Activated T-helper 2 cell treated with anti-CD3 and anti-CD28 coated beads, Interferon-gamma antibody, Interleukin-2, Interleukin-4, amounts not matched to agents 10 μg/mL and 5 μg/mL and 100 μg/mL, durations not matched to agents 14 hours and 24 hours and 36 hours (primary cell): ENCODE measurements at regions not wholly inside any gene's neighbourhood (a gene's known extent, or its start where the extent isn't known, plus 50 kb on each side); places are given as distances from the start of the nearest gene placed in this dataset.

Source experiments
- DNase-seq: peaks from one replicate; pipeline ENCODE4 v3.0.0; 2021; ENCODE audit warnings: low spot score
- H3K27ac Mint-ChIP-seq: one replicate; pipeline ENCODE4 v1.8.0; 2021; ENCODE audit warnings: mixed read lengths
- H3K27me3 Mint-ChIP-seq: one replicate; pipeline ENCODE4 v1.8.0; 2021; ENCODE audit warnings: low read depth, mixed read lengths
- H3K36me3 Mint-ChIP-seq: one replicate; pipeline ENCODE4 v1.8.0; 2021; ENCODE audit warnings: low read depth, mixed read lengths
- H3K4me1 Mint-ChIP-seq: one replicate; pipeline ENCODE4 v1.8.0; 2021; ENCODE audit warnings: low read depth, mixed read lengths
- H3K4me3 Mint-ChIP-seq: one replicate; pipeline ENCODE4 v1.8.0; 2021; ENCODE audit warnings: low read depth, mild to moderate bottlenecking, moderate library complexity, mixed read lengths
- H3K9me3 Mint-ChIP-seq: one replicate; pipeline ENCODE4 v1.8.0; 2021; ENCODE audit warnings: mixed read lengths
- intact Hi-C: fragments of 100-400 bp; cut with micrococcal nuclease; formaldehyde crosslinking; loops from one replicate; pipeline ENCODE4 v1.15.1; 2023

GRCh38 chr6:113598786-113599185 lies 258.4 kb upstream of the MARCKS start:
- no peak for DNase-seq
- intact Hi-C loops: no loop called here
- Mint-ChIP-seq H3K27me3 (no peaks in the 10 kb centered on the region), H3K36me3 (no peaks in the 10 kb centered on the region), H3K27ac (no peak overlapping the region), H3K9me3 (no peaks in the 10 kb centered on the region), H3K4me3 (no peak overlapping the region), H3K4me1 (no peaks in the 10 kb centered on the region)

- Mint-ChIP-seq H3K36me3 (no peaks in the 10 kb centered on the region), H3K4me3 (no peak overlapping the region), H3K27ac (no peak overlapping the region), H3K4me1 (no peaks in the 10 kb centered on the region), H3K27me3 (peaks cover 1% of the 10 kb centered on the region), H3K9me3 (no peaks in the 10 kb centered on the region)
- intact Hi-C loops: no loop called here
- DNase-seq: no peak
These were observed 257.7 kb upstream of the MARCKS start for GRCh38 chr6:113599444-113599843.

- Mint-ChIP-seq H3K36me3 (no peaks in the 10 kb centered on the region), H3K27ac (no peak overlapping the region), H3K9me3 (no peaks in the 10 kb centered on the region), H3K4me1 (no peaks in the 10 kb centered on the region), H3K4me3 (no peak overlapping the region), H3K27me3 (peaks cover 1% of the 10 kb centered on the region)
- intact Hi-C loops: no loop called here
- DNase-seq: no peak
These were observed 256.4 kb upstream of the MARCKS start for GRCh38 chr6:113600551-113601339.

GRCh38 chr6:113607821-113608545 lies 249.2 kb upstream of the MARCKS start:
- Mint-ChIP-seq H3K4me3 (no peak overlapping the region), H3K9me3 (no peaks in the 10 kb centered on the region), H3K4me1 (no peaks in the 10 kb centered on the region), H3K27ac (no peak overlapping the region), H3K27me3 (peaks cover 1% of the 10 kb centered on the region), H3K36me3 (no peaks in the 10 kb centered on the region)
- DNase-seq: no peak
- intact Hi-C loops: no loop called here

GRCh38 chr6:113610377-113610988 lies 246.7 kb upstream of the MARCKS start:
- H3K4me3 Mint-ChIP-seq: no peak overlapping the region
- no peaks in the 10 kb centered on the region for H3K9me3 Mint-ChIP-seq
- no peak for DNase-seq
- H3K27me3 Mint-ChIP-seq: no peaks in the 10 kb centered on the region
- H3K4me1 Mint-ChIP-seq: no peaks in the 10 kb centered on the region
- no peaks in the 10 kb centered on the region for H3K36me3 Mint-ChIP-seq
- intact Hi-C loops: no loop called here
- no peak overlapping the region for H3K27ac Mint-ChIP-seq

- Mint-ChIP-seq H3K36me3 (no peaks in the 10 kb centered on the region), H3K27me3 (peaks cover 5% of the 10 kb centered on the region), H3K27ac (no peak overlapping the region), H3K9me3 (no peaks in the 10 kb centered on the region), H3K4me1 (no peaks in the 10 kb centered on the region), H3K4me3 (no peak overlapping the region)
- no peak for DNase-seq
- intact Hi-C loops: no loop called here
These were observed 240.4 kb upstream of the MARCKS start for GRCh38 chr6:113616701-113617274.

- H3K4me1 Mint-ChIP-seq: no peaks in the 10 kb centered on the region
- no peak for DNase-seq
- H3K4me3 Mint-ChIP-seq: no peak overlapping the region
- no peak overlapping the region for H3K27ac Mint-ChIP-seq
- no peaks in the 10 kb centered on the region for H3K36me3 Mint-ChIP-seq
- intact Hi-C loops: no loop called here
- no peaks in the 10 kb centered on the region for H3K9me3 Mint-ChIP-seq
- H3K27me3 Mint-ChIP-seq: peaks cover 9% of the 10 kb centered on the region
These were observed 238.1 kb upstream of the MARCKS start for GRCh38 chr6:113619077-113619476.

GRCh38 chr6:113620386-113620785 lies 236.8 kb upstream of the MARCKS start:
- no peak for DNase-seq
- intact Hi-C loops: no loop called here
- Mint-ChIP-seq H3K9me3 (no peaks in the 10 kb centered on the region), H3K27ac (no peak overlapping the region), H3K36me3 (no peaks in the 10 kb centered on the region), H3K27me3 (peaks cover 9% of the 10 kb centered on the region), H3K4me1 (no peaks in the 10 kb centered on the region), H3K4me3 (no peak overlapping the region)

GRCh38 chr6:113622254-113622653 lies 234.9 kb upstream of the MARCKS start:
- H3K36me3 Mint-ChIP-seq: no peaks in the 10 kb centered on the region
- intact Hi-C loops: no loop called here
- no peaks in the 10 kb centered on the region for H3K9me3 Mint-ChIP-seq
- H3K27me3 Mint-ChIP-seq: peaks cover 9% of the 10 kb centered on the region
- H3K4me1 Mint-ChIP-seq: no peaks in the 10 kb centered on the region
- no peak overlapping the region for H3K4me3 Mint-ChIP-seq
- no peak overlapping the region for H3K27ac Mint-ChIP-seq
- no peak for DNase-seq

- H3K36me3 Mint-ChIP-seq: no peaks in the 10 kb centered on the region
- no peak for DNase-seq
- H3K4me1 Mint-ChIP-seq: no peaks in the 10 kb centered on the region
- H3K4me3 Mint-ChIP-seq: no peak overlapping the region
- H3K27ac Mint-ChIP-seq: no peak overlapping the region
- intact Hi-C loops: no loop called here
- no peaks in the 10 kb centered on the region for H3K9me3 Mint-ChIP-seq
- H3K27me3 Mint-ChIP-seq: peaks cover 9% of the 10 kb centered on the region
These were observed 234.0 kb upstream of the MARCKS start for GRCh38 chr6:113623129-113623528.

GRCh38 chr6:113625850-113626249 lies 231.3 kb upstream of the MARCKS start:
- DNase-seq: no peak
- H3K4me1 Mint-ChIP-seq: peaks cover 6% of the 10 kb centered on the region
- H3K36me3 Mint-ChIP-seq: no peaks in the 10 kb centered on the region
- H3K27me3 Mint-ChIP-seq: peaks cover 6% of the 10 kb centered on the region
- no peaks in the 10 kb centered on the region for H3K9me3 Mint-ChIP-seq
- no peak overlapping the region for H3K4me3 Mint-ChIP-seq
- no peak overlapping the region for H3K27ac Mint-ChIP-seq
- intact Hi-C loops: no loop called here

GRCh38 chr6:113626475-113626874 lies 230.7 kb upstream of the MARCKS start:
- H3K4me3 Mint-ChIP-seq: no peak overlapping the region
- no peaks in the 10 kb centered on the region for H3K36me3 Mint-ChIP-seq
- no peak for DNase-seq
- H3K27me3 Mint-ChIP-seq: peaks cover 6% of the 10 kb centered on the region
- H3K9me3 Mint-ChIP-seq: no peaks in the 10 kb centered on the region
- peaks cover 12% of the 10 kb centered on the region for H3K4me1 Mint-ChIP-seq
- H3K27ac Mint-ChIP-seq: no peak overlapping the region
- intact Hi-C loops: no loop called here

GRCh38 chr6:113627480-113627879 lies 229.7 kb upstream of the MARCKS start:
- no peak for DNase-seq
- peaks cover 6% of the 10 kb centered on the region for H3K27me3 Mint-ChIP-seq
- intact Hi-C loops: no loop called here
- no peak overlapping the region for H3K27ac Mint-ChIP-seq
- no peaks in the 10 kb centered on the region for H3K9me3 Mint-ChIP-seq
- peaks cover 17% of the 10 kb centered on the region for H3K4me1 Mint-ChIP-seq
- no peaks in the 10 kb centered on the region for H3K36me3 Mint-ChIP-seq
- H3K4me3 Mint-ChIP-seq: no peak overlapping the region
